HepG2 (cell line): ENCODE measurements at regions not wholly inside any gene's neighbourhood (a gene's known extent, or its start where the extent isn't known, plus 50 kb on each side); places are given as distances from the start of the nearest gene placed in this dataset.

Source experiments
- CBFB ChIP-seq: sonication (generic); formaldehyde crosslinking; IDR thresholded peaks from 2 replicates; pipeline ENCODE4 v1.4.0; 2020; ENCODE audit warnings: missing genetic modification reagents
- CREM ChIP-seq, 2 experiments: sonication (generic) in 1 of 2; formaldehyde crosslinking in 1 of 2; IDR thresholded peaks; 2 replicates each; pipeline versions ENCODE4 v1.4.0 to v1.6.1; 2016 to 2020; ENCODE audit warnings: antibody characterized with exemption in 1 of 2, mild to moderate bottlenecking in 1 of 2, missing genetic modification reagents in 1 of 2
- DPF2 ChIP-seq: sonication (generic); formaldehyde crosslinking; IDR thresholded peaks from 2 replicates; pipeline ENCODE4 v1.4.0; 2020; ENCODE audit warnings: mild to moderate bottlenecking, low read depth, missing genetic modification reagents, borderline replicate concordance
- ETV6 ChIP-seq: sonication (generic); formaldehyde crosslinking; conservative IDR thresholded peaks from 2 replicates; pipeline ENCODE4 v1.4.0; 2020; ENCODE audit warnings: missing genetic modification reagents
- GATA4 ChIP-seq: sonication (generic); IDR thresholded peaks from 2 replicates; pipeline ENCODE4 v1.6.1; 2016; ENCODE audit warnings: antibody characterized with exemption, low read depth, borderline replicate concordance
- HDAC2 ChIP-seq: sonication (generic); formaldehyde crosslinking; IDR thresholded peaks from 2 replicates; pipeline ENCODE4 v1.4.0; 2020; ENCODE audit warnings: missing genetic modification reagents
- KDM3A ChIP-seq: IDR thresholded peaks from 2 replicates; pipeline ENCODE4 v1.6.1; 2018; ENCODE audit warnings: low read depth, missing compliant biosample characterization
- MEF2D ChIP-seq: sonication (generic); formaldehyde crosslinking; IDR thresholded peaks from 2 replicates; pipeline ENCODE4 v1.5.1; 2020; ENCODE audit warnings: mild to moderate bottlenecking, missing genetic modification reagents
- MIXL1 ChIP-seq: IDR thresholded peaks from 2 replicates; pipeline ENCODE4 v1.6.1; 2016
- NR2F1 ChIP-seq, 2 experiments: fragments of 450-650 bp in 1 of 2; formaldehyde crosslinking in 1 of 2; IDR thresholded peaks; 2 replicates each; pipeline versions ENCODE4 v1.5.0 to v1.6.1; 2016 to 2020; ENCODE audit warnings: mild to moderate bottlenecking in 1 of 2, missing compliant biosample characterization in 1 of 2, missing genetic modification reagents in 1 of 2, moderate library complexity in 1 of 2
- PITX1 ChIP-seq: sonication (generic); formaldehyde crosslinking; IDR thresholded peaks from 2 replicates; pipeline ENCODE4 v1.5.1; 2020; ENCODE audit warnings: mild to moderate bottlenecking, missing genetic modification reagents
- POLR2G ChIP-seq: fragments of 200-400 bp; formaldehyde crosslinking; IDR thresholded peaks from 2 replicates; pipeline ENCODE4 v1.6.1; 2018; ENCODE audit warnings: mild to moderate bottlenecking, low read depth, low read length, moderate library complexity
- RARA ChIP-seq: IDR thresholded peaks from 2 replicates; pipeline ENCODE4 v1.6.1; 2016; ENCODE audit warnings: missing genetic modification reagents, missing compliant biosample characterization
- SAP130 ChIP-seq: IDR thresholded peaks from 2 replicates; pipeline ENCODE4 v1.6.1; 2016; ENCODE audit warnings: low read depth
- SMAD9 ChIP-seq: sonication (generic); formaldehyde crosslinking; IDR thresholded peaks from 2 replicates; pipeline ENCODE4 v1.5.1; 2020; ENCODE audit warnings: mild to moderate bottlenecking, missing genetic modification reagents
- ZBTB20 ChIP-seq: sonication (generic); formaldehyde crosslinking; IDR thresholded peaks from 2 replicates; pipeline ENCODE4 v1.8.1; 2023; ENCODE audit warnings: missing genetic modification reagents, low read depth, mild to moderate bottlenecking, borderline replicate concordance
- ZC3H4 ChIP-seq: sonication (generic); formaldehyde crosslinking; IDR thresholded peaks from 2 replicates; pipeline ENCODE4 v1.4.0; 2020; ENCODE audit warnings: missing genetic modification reagents, borderline replicate concordance
- ZFP82 ChIP-seq: sonication (generic); formaldehyde crosslinking; IDR thresholded peaks from 2 replicates; pipeline ENCODE4 v1.5.1; 2020; ENCODE audit warnings: mild to moderate bottlenecking, missing genetic modification reagents, borderline replicate concordance
- ZNF44 ChIP-seq: sonication (generic); formaldehyde crosslinking; IDR thresholded peaks from 2 replicates; pipeline ENCODE4 v1.5.1; 2020; ENCODE audit warnings: mild to moderate bottlenecking, missing genetic modification reagents
- ZNF441 ChIP-seq: sonication (generic); formaldehyde crosslinking; IDR thresholded peaks from 2 replicates; pipeline ENCODE4 v1.7.0; 2021; ENCODE audit warnings: missing genetic modification reagents, borderline replicate concordance
- ZNF567 ChIP-seq: sonication (generic); formaldehyde crosslinking; IDR thresholded peaks from 2 replicates; pipeline ENCODE4 v1.8.1; 2023; ENCODE audit warnings: mild to moderate bottlenecking, missing genetic modification reagents, borderline replicate concordance
- ZNF605 ChIP-seq: sonication (generic); formaldehyde crosslinking; IDR thresholded peaks from 2 replicates; pipeline ENCODE4 v1.8.0; 2022; ENCODE audit warnings: mild to moderate bottlenecking, missing genetic modification reagents
- ZNF607 ChIP-seq: sonication (generic); formaldehyde crosslinking; IDR thresholded peaks from 2 replicates; pipeline ENCODE4 v1.5.1; 2020; ENCODE audit warnings: missing genetic modification reagents, mild to moderate bottlenecking, borderline replicate concordance
- ZNF629 ChIP-seq: sonication (generic); formaldehyde crosslinking; conservative IDR thresholded peaks from 2 replicates; pipeline ENCODE4 v1.5.0; 2020; ENCODE audit warnings: missing genetic modification reagents
- ZNF781 ChIP-seq: sonication (generic); formaldehyde crosslinking; IDR thresholded peaks from 2 replicates; pipeline ENCODE4 v1.5.1; 2020; ENCODE audit warnings: borderline replicate concordance, mild to moderate bottlenecking, missing genetic modification reagents; ENCODE audit errors: not compliant biosample characterization
- ZNF841 ChIP-seq: sonication (generic); formaldehyde crosslinking; IDR thresholded peaks from 2 replicates; pipeline ENCODE4 v1.8.1; 2023; ENCODE audit warnings: missing genetic modification reagents, borderline replicate concordance
- TF ChIP-seq, protein P1 (sequence below): IDR thresholded peaks from 2 replicates; pipeline ENCODE4 v1.6.1; 2016; ENCODE audit warnings: missing compliant biosample characterization, missing genetic modification reagents, borderline replicate concordance
- TF ChIP-seq, protein P2 (sequence below): IDR thresholded peaks from 2 replicates; pipeline ENCODE4 v1.6.1; 2016; ENCODE audit warnings: low read depth, control low read depth

DNA sequence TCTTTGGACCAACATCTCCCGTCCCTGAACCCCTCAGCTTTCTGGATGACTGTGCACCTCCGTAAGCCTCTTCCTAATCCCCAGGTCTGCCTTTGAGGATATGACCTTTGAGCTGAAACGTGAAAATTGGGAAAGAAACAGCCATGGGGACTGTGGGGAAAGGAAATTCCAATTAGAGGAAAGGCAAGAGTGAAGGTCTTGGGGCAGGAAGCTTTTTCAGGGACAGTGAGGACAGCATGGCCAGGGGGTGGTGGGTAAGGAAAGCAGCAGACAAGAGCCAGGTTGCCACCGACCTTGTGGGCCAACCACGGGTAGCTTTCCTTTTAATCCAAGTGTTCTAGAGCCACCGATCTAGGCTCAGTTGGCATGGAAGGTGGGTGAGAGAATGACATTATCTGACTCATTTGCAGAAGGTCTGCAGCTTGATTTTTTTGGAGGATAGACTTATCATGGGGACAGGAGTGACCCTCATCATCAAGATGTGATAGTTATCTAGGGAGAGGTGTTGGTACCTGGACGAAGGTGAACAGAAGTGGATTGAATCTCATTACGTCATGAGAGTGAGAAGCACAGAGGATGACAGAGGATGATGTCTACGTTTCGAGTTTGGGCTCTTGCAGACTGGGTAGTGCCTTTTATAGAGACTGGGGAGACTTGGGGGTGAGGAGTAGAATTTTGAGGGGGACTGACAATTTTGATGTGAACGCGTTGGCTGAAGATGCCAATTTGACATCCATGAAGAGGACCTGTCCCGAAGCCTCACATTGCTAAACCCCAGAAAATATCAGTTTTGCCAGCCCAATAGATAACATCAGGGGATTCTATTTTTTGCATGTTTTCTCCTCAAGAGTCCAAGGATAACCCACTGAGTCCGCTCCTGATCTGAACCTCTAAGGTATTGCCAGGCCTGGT lies 136.7 kb upstream of the PEG3 start (continued):
- TF ChIP-seq GATA4: peak; percentile 88
- peak; percentile 8; the same call in 1 of the 2 replicates for TF ChIP-seq SAP130
- TF ChIP-seq ZNF441 (CRISPR knock-in tag): peak; percentile 23; the same call in 1 of the 2 replicates
- TF ChIP-seq DPF2 (CRISPR knock-in tag): peak; percentile 41; the same call in 1 of the 2 replicates
- TF ChIP-seq ZC3H4 (CRISPR knock-in tag): 0 out of 2 replicates have a peak, but pooled peaks have one; percentile 6
- 0 out of 2 replicates have a peak, but pooled peaks have one; percentile 8 for TF ChIP-seq ZNF605 (CRISPR knock-in tag)
- TF ChIP-seq ZNF629: no peak
- TF ChIP-seq ZFP82: no peak
- peak in 1 of 2 experiments; percentile 14; a peak in 1 of 4 replicates for TF ChIP-seq NR2F1 (CRISPR knock-in tag; IDR thresholded peaks at IDR 0.05)
- TF ChIP-seq MIXL1: peak; percentile 45; the same call in 1 of the 2 replicates
- TF ChIP-seq, protein P1, sequence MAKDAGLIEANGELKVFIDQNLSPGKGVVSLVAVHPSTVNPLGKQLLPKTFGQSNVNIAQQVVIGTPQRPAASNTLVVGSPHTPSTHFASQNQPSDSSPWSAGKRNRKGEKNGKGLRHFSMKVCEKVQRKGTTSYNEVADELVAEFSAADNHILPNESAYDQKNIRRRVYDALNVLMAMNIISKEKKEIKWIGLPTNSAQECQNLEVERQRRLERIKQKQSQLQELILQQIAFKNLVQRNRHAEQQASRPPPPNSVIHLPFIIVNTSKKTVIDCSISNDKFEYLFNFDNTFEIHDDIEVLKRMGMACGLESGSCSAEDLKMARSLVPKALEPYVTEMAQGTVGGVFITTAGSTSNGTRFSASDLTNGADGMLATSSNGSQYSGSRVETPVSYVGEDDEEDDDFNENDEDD (CRISPR knock-in tag): 0 out of 2 replicates have a peak, but pooled peaks have one; percentile 20
- TF ChIP-seq HDAC2 (CRISPR knock-in tag): 0 out of 2 replicates have a peak, but pooled peaks have one; percentile 31
- TF ChIP-seq RARA (CRISPR knock-in tag): peak; percentile 87
- peak; percentile 90 for TF ChIP-seq PITX1 (CRISPR knock-in tag)
- peak; percentile 52; the same call in 1 of the 2 replicates for TF ChIP-seq CREM (IDR thresholded peaks at IDR 0.05)
- TF ChIP-seq CREM (CRISPR knock-in tag; IDR thresholded peaks at IDR 0.05): no peak
- peak; percentile 60; the same call in 1 of the 2 replicates for TF ChIP-seq POLR2G
- no peak for TF ChIP-seq ZNF781 (CRISPR knock-in tag)
- TF ChIP-seq ZNF841 (CRISPR knock-in tag): no peak
- TF ChIP-seq ZNF567: no peak
- TF ChIP-seq CBFB (CRISPR knock-in tag): 0 out of 2 replicates have a peak, but pooled peaks have one; percentile 38
- no peak for TF ChIP-seq ZNF44 (CRISPR knock-in tag)
- no peak for TF ChIP-seq SMAD9 (CRISPR knock-in tag)
- 0 out of 2 replicates have a peak, but pooled peaks have one; percentile 22 for TF ChIP-seq KDM3A
- 0 out of 2 replicates have a peak, but pooled peaks have one; percentile 21 for TF ChIP-seq ZBTB20 (CRISPR knock-in tag)
- no peak for TF ChIP-seq ZNF607
- TF ChIP-seq, protein P2, sequence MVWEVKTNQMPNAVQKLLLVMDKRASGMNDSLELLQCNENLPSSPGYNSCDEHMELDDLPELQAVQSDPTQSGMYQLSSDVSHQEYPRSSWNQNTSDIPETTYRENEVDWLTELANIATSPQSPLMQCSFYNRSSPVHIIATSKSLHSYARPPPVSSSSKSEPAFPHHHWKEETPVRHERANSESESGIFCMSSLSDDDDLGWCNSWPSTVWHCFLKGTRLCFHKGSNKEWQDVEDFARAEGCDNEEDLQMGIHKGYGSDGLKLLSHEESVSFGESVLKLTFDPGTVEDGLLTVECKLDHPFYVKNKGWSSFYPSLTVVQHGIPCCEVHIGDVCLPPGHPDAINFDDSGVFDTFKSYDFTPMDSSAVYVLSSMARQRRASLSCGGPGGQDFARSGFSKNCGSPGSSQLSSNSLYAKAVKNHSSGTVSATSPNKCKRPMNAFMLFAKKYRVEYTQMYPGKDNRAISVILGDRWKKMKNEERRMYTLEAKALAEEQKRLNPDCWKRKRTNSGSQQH (CRISPR knock-in tag): no peak
- peak; percentile 79; the same call in 1 of the 2 replicates for TF ChIP-seq MEF2D (CRISPR knock-in tag)
- TF ChIP-seq ETV6 (CRISPR knock-in tag): no peak
